HG02981 (cell line): ENCODE measurements at regions not wholly inside any gene's neighbourhood (a gene's known extent, or its start where the extent isn't known, plus 50 kb on each side); places are given as distances from the start of the nearest gene placed in this dataset.

Experiments
- ATAC-seq: cut with Tn5 transposase; IDR thresholded peaks from one replicate; pipeline ENCODE4 v1.9.1; 2021; ENCODE audit warnings: mild to moderate bottlenecking, moderate library complexity; ENCODE audit not compliant: unreplicated experiment

DNA sequence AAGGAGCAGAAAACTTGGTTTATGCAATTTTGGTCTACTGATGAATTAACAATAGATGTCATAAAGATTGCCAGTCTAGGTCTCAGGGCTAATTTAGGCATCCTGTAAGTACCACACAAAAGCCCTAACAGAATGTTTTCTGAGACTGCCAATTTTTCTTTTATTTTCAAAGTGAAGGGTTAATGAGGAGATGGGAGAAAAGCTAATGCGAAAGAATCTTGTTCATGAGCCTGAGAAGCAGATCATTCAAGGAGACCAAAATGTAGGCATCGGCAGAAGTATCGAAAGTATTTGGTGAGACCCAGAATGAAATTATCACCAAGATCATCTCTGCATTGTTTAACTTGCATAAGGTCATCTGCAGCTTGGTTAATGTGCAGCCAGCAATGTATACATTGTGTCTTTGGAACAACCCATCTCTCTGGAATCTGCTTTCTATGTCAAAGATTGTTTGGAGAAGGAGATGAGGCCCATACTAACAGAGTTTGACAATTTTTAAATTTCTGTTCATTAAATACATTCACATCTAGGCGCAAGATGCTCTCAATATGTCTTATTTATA, 163.3 kb upstream of the GLI3 start:
- ATAC-seq = no peak

DNA sequence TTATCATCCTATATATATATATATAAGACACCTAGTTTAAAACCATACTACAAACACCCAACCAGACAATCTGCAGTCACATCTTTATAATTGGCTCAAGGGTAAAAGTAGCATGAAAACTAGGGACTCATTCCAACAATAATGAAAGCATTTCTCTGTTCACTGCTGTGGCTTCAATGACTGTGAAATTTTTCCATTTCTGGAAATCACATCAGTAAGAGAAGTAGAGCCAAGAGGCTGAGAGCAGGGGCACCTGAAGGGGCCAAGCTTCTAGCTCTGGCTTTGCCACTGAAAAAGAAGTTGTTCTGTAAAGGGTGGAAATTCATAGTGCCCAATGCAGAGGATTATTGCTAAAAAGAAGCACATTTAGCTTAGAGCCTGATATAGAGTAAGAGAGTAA, 158.6 kb upstream of the GLI3 start:
- no peak for ATAC-seq

DNA sequence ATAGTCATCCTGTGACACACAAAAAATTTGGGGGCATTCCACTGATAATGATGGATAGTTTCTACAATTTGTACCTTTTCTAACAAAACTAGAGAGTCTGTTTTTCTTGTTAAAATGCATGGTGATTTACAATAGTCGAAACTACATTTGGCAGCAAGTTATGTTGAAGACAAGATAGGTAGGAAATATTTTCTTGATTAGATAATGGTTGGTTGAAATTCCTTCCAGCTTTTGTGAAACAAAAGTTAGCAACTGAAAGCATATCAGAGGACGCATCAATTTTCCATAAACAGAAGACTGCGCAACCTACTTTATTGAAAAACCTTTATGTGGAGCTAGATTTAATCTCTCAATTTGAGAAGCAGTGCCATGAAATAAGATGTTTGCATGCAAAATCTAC, 155.8 kb upstream of the GLI3 start:
- no peak for ATAC-seq

DNA sequence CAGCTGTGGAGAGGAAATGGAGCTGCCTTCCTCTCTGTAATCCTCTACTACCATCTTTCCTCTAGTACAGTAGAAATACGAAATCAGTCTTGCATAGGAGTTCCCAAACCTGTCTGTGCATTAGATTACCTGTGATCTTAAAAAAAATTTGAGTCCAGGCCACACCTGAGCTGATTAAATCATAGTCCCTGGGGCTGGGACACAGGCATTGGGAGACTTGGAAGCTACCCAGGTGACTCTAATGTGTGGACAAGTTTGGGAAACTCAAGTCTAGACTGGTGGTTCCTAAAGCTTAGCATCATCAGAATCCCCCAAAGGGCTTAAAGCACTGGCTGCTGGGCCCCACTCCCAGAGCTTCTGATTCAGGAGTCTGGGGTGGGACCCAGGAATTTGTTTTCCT, 152.7 kb upstream of the GLI3 start:
- ATAC-seq = no peak

GRCh38 chr7:42385912-42386311, 148.9 kb upstream of the GLI3 start:
- no peak for ATAC-seq

DNA sequence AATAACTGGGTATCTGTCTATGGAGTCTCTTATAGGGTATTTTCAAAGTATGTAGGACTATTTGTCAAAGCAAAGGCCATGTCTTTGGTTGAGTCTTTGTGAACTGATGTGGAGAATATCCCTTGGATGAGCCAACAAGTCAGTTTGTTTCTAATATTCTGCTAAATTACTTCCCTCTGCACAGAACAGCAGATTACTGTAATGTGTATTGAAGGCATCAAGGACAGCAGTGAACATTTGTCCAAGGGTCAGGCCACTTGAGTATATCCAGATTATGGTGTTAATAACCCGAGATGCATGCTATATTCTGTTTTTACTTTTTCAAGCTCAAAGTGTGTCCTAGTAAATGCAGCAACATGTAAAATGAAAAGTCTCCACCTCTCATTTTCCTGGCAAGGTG, 144.2 kb upstream of the GLI3 start:
- no peak for ATAC-seq

DNA sequence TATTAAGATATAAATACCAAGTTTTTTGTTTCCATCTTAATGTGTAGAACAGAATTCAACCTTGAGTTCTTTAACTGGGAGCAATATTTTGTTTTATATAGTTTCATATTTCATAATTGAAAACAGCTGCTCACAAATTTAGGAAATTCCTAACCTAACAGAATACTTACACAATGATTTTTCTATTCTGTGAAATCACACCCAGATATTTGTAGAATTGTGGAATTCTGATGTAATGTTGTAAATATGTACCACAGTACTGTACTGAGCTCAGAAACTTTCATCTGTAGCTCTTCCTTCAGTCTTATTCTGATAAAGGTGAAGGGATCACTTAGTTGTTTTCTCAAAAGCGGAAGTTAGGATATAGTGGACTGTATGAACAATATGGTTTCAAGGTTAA, 143.4 kb upstream of the GLI3 start:
- ATAC-seq = no peak

DNA sequence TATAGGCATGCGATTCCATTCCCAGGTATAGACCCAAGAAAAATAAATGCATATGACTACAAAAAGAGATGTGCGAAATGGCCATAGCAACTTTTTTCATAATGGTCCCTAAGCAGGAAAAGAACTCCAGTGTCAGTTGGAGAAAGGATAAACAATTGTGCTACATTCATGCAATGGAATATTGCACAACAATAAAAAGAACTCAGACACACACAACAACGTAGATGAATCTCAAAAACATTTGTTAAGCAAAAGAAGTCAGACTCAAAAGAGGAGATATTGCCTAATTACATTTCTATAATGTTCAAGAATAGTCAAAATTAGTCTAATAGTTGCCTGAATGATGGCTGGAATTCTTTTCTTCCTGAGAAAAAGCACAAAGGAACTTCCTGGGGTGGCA, 141.1 kb upstream of the GLI3 start:
- no peak for ATAC-seq

GRCh38 chr7:42373285-42373684, 136.3 kb upstream of the GLI3 start:
- ATAC-seq = no peak

DNA sequence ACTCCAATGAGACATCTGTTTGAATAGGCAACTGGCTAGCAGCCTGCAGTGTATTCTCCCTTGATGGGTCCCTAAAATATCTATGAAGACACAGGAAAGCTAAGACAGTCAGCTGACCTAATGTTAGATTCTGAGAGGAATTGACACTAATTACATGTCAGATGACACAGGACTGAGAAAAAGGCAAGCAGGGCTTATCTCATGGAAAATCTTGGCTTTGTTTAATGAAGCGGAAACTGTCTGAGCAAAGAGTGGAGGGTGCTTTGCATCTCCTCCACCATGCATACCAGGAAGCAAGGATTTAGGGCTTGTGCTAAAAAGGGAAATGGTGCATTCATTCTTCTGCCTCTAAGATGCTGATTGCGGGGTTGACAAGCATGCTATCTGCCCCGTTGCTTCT, 135.5 kb upstream of the GLI3 start:
- no peak for ATAC-seq

DNA sequence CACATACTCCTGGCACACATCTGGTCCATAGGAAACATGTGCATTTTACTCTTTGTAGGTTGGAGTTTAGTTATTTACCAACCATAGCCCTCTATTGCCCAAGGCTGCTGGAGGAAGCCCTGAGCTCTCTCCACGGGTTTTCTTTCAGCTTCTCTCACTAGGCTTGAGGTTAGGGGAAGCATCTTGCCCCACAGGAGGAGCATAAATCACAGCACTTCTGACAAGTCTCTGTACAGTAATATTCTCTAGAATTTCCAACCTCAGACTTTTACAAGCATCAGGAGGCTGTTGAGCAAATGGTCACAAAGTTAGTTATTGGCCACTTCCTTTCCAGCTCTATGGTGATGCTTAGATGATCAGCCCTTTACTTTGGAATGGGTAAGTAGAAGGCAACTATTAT, 122.9 kb upstream of the GLI3 start:
- no peak for ATAC-seq

- no peak for ATAC-seq
Observed at GRCh38 chr7:42351316-42351935, 114.4 kb upstream of the GLI3 start.

- ATAC-seq = no peak
Observed at GRCh38 chr7:42350801-42351200, 113.8 kb upstream of the GLI3 start.

- no peak for ATAC-seq
Observed at GRCh38 chr7:42348631-42349030, 111.6 kb upstream of the GLI3 start.

DNA sequence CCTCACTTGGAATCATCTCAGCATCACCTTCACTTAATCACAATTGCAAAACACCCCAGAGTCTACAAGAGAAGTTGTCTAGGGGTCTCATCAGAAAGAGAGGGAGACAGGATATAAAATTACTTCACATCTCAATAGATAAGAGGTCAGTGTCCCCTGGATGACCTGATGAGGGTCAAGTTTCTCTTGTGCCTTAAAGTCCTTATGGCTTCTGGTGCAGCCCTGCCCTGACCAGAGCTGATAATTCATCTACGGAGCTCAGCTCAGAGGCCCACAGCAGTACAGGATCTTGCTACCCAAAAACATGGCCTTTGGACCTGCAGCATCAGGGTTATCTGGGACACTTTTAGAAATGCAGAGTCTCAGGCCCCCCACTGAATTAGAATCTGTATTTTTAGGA, 111.1 kb upstream of the GLI3 start:
- no peak for ATAC-seq

- no peak for ATAC-seq
Observed at GRCh38 chr7:42347616-42348015, 110.6 kb upstream of the GLI3 start.

DNA sequence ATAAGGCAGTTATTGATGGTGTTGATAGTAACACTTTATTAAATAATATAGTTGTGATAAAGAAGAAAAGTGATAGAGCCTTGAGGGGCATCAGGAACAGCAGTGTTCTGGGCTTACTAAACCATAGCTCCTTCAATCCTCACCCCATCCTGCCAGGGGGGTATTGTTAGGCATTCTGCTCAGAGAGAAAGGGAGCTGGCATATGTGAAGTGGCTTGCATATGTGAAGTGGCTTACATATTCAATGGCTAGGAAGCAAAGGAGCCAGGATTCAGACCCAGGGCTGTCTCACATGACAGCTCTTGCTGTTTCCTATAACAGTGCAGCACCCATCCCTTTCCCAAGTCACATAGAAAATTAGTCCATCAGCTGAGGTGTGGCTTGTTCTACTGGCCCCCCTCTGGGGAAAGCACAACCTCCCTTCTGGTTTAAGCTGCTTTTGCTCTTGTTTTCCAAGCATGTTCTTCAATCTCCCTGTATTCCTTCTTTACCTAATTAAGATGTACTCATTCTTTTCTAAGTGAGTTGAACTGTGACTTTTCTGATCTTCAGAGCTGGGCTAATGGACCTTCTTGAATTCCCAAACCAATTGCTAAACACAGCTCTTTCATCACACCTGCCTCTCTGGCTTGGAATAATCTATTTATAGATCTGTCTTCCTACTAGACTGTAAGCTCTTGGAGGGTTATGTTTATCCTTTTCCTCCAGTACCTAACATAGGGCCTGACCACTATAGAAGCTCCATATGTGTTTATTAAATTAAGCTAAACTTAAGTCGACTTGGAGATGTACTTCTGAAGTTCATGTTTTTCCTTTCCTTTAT, 108.7 kb upstream of the GLI3 start:
- no peak for ATAC-seq

- no peak for ATAC-seq
Observed at GRCh38 chr7:42344198-42344755, 107.3 kb upstream of the GLI3 start.

DNA sequence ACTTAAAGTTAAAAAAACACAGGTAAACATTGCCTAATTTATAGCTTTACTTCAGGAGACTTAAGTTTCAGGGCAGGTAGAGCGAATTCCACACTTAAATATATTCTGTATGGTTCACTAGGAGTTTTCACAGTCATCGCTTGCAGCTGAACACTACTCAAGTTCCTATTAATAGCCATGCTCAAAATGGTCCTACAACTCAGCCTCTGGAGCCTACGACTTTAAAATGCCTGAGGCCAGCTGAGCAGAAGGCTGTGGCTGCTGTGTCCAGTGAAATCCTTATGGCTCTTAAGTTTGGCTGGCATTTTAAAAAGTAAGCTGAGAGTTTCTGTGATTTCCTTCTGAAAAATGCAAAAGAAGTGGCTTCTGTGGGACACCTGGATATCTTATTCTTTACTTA, 105.4 kb upstream of the GLI3 start:
- ATAC-seq = no peak

GRCh38 chr7:42340436-42340835, 103.4 kb upstream of the GLI3 start:
- no peak for ATAC-seq

DNA sequence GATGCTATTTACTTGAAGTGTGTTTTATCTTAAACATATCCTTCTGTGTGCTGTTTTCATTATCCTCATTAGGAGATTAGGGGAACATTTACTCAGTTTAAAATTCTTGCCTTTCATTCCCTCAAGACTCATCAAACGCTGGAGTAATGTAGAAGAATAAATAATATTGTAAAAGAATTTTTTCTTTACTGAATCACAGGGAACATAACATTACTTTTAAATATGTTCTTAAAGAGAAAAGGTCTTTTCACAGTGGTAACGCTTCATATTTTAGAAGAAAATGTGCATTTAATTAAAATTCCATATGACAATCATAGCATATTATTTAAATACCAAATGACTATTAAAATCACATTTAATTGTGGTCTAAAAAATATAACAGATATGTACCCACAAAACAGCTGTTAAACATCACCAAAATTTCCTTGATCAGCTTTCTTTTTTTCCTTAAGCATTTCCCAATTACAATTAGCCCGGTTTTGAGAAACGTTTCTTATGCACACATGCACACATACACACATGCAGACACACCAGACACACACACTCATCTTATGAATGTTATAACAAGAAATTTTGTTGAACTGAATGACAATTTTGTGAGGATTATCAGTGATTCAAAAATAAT, 102.0 kb upstream of the GLI3 start:
- ATAC-seq = no peak
